HL-60 (cell line): ENCODE measurements at regions not wholly inside any gene's neighbourhood (a gene's known extent, or its start where the extent isn't known, plus 50 kb on each side); places are given as distances from the start of the nearest gene placed in this dataset.

Source experiments
- DNase-seq, 2 experiments: peaks; one replicate each; pipeline ENCODE4 v3.0.0-alpha.2; 2010 to 2020; ENCODE audit warnings: low read depth in 1 of 2, low spot score in 1 of 2
- H3K27ac ChIP-seq: fragments of 250-450 bp; sonication (Bioruptor Pico); replicated peaks from 2 replicates; pipeline ENCODE4 v1.5.1; 2020; ENCODE audit warnings: mild to moderate bottlenecking, moderate library complexity
- H3K27me3 ChIP-seq: fragments of 250-450 bp; sonication (Bioruptor Pico); 2 replicates; pipeline ENCODE4 v1.5.1; 2021; ENCODE audit warnings: mild to moderate bottlenecking, moderate library complexity; ENCODE audit not compliant: insufficient read depth, poor library complexity, severe bottlenecking
- H3K4me3 ChIP-seq: replicated peaks from 2 replicates; pipeline ENCODE4 v1.5.1; 2011; ENCODE audit warnings: mild to moderate bottlenecking, control low read depth, low read length; ENCODE audit not compliant: insufficient read depth
- CTCF ChIP-seq: IDR thresholded peaks from one replicate; pipeline ENCODE4 v1.5.1; 2011; ENCODE audit warnings: low read length, control low read depth, inconsistent platforms; ENCODE audit not compliant: insufficient read depth
- GABPA ChIP-seq: IDR thresholded peaks from 2 replicates; pipeline ENCODE4 v1.6.1; 2012; ENCODE audit warnings: low read depth
- POLR2AphosphoS5 ChIP-seq: IDR thresholded peaks from 2 replicates; pipeline ENCODE4 v1.6.1; 2012; ENCODE audit warnings: low read depth
- SPI1 ChIP-seq: IDR thresholded peaks from 2 replicates; pipeline ENCODE4 v1.6.1; 2012; ENCODE audit warnings: low read depth, mild to moderate bottlenecking, borderline replicate concordance
- TF ChIP-seq, protein P1 (sequence below): IDR thresholded peaks from 2 replicates; pipeline ENCODE4 v1.6.1; 2012; ENCODE audit warnings: low read depth; ENCODE audit not compliant: insufficient replicate concordance

- no peak overlapping the region for H3K27ac ChIP-seq
- no peaks in the 10 kb centered on the region for H3K27me3 ChIP-seq
- H3K4me3 ChIP-seq, result no peak overlapping the region
- DNase-seq, result no peak
- no peak for TF ChIP-seq CTCF
- no peak for TF ChIP-seq SPI1
- TF ChIP-seq, protein P1, sequence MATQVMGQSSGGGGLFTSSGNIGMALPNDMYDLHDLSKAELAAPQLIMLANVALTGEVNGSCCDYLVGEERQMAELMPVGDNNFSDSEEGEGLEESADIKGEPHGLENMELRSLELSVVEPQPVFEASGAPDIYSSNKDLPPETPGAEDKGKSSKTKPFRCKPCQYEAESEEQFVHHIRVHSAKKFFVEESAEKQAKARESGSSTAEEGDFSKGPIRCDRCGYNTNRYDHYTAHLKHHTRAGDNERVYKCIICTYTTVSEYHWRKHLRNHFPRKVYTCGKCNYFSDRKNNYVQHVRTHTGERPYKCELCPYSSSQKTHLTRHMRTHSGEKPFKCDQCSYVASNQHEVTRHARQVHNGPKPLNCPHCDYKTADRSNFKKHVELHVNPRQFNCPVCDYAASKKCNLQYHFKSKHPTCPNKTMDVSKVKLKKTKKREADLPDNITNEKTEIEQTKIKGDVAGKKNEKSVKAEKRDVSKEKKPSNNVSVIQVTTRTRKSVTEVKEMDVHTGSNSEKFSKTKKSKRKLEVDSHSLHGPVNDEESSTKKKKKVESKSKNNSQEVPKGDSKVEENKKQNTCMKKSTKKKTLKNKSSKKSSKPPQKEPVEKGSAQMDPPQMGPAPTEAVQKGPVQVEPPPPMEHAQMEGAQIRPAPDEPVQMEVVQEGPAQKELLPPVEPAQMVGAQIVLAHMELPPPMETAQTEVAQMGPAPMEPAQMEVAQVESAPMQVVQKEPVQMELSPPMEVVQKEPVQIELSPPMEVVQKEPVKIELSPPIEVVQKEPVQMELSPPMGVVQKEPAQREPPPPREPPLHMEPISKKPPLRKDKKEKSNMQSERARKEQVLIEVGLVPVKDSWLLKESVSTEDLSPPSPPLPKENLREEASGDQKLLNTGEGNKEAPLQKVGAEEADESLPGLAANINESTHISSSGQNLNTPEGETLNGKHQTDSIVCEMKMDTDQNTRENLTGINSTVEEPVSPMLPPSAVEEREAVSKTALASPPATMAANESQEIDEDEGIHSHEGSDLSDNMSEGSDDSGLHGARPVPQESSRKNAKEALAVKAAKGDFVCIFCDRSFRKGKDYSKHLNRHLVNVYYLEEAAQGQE, result no peak
- no peak for TF ChIP-seq POLR2AphosphoS5
- no peak for TF ChIP-seq GABPA
Observed at GRCh38 chr6:4655196-4656025, 120.8 kb upstream of the CDYL start.

DNA sequence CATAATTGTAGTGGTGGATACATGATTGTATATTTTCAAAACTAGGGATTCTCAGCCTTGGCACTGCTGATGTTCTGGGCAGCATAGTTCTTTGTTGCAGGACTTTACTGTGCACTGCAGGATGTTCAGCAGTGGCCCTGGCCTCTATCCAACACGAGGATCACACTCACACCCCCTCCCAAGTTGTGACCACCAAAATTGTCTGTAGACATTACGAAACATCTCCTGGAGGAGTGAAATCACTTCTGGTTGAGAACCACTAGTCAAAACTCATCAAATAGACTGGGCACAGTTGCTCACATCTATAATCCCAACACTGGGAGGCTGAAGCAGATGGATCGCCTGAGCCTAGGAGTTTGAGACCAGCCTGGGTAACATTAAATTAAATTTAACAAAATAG is 123.1 kb upstream of the CDYL start:
- TF ChIP-seq POLR2AphosphoS5 (no peak), SPI1 (no peak), CTCF (no peak), GABPA (no peak)
- TF ChIP-seq, protein P1, result no peak
- no peak overlapping the region for H3K27ac ChIP-seq
- DNase-seq, result no peak
- no peaks in the 10 kb centered on the region for H3K27me3 ChIP-seq
- H3K4me3 ChIP-seq, result no peak overlapping the region

- TF ChIP-seq CTCF (no peak), SPI1 (no peak), GABPA (no peak), POLR2AphosphoS5 (no peak)
- TF ChIP-seq, protein P1, result no peak
- H3K27me3 ChIP-seq, result no peaks in the 10 kb centered on the region
- no peak for DNase-seq
- no peak overlapping the region for H3K27ac ChIP-seq
- no peak overlapping the region for H3K4me3 ChIP-seq
Observed at GRCh38 chr6:4651831-4652467, 124.3 kb upstream of the CDYL start.
